ENCODE measurements at regions not wholly inside any gene's neighbourhood (a gene's known extent, or its start where the extent isn't known, plus 50 kb on each side); places are given as distances from the start of the nearest gene placed in this dataset.

DNA sequence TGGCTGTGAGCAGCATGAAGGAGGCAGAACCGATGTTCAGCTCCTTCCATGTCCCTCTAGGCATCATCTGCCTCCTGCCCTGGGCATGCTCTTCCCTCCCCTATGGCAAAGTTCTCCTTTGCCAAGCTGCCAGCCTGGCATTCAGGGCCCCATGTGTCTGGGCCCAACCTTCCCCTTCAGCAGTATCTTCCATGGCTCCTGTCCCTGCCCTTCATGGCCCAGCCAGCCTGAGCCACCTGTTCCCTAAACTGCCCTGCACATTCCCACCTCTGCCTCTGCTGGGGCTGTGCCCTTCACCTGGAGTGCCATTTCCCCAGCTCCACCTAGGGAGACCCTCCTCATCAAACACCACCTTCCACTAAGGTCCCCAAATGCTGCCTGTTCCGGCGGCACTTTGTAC is 74.0 kb upstream of the TCL1A start:
- no peak overlapping the region for H3K27ac ChIP-seq (ENCODE audit: low read depth, low read length)

GRCh38 chr14:95786566-95786965 is 72.6 kb upstream of the TCL1A start:
- no peaks in the 10 kb centered on the region for H3K36me3 ChIP-seq (ENCODE audit: insufficient read depth, low read length)
- H3K4me2 ChIP-seq (ENCODE audit: insufficient read depth, low read length), result no peak overlapping the region
- no peaks in the 10 kb centered on the region for H4K20me1 ChIP-seq (ENCODE audit: insufficient read depth, low read length)
- H3K4me1 ChIP-seq (ENCODE audit: insufficient read depth, low read length), result no peaks in the 10 kb centered on the region
- no peaks in the 10 kb centered on the region for H3K79me2 ChIP-seq (ENCODE audit: insufficient read depth, low read length)
- no peak for TF ChIP-seq CTCF (IDR thresholded peaks at IDR 0.05; ENCODE audit: extremely low read depth, low read depth, low read length)
- H3K9me3 ChIP-seq (ENCODE audit: low read depth, low read length), result no peaks in the 10 kb centered on the region
- H3K4me3 ChIP-seq (ENCODE audit: insufficient read depth, low read length), result no peak overlapping the region
- H3K27ac ChIP-seq (ENCODE audit: low read depth, low read length), result no peak overlapping the region
- H2AFZ ChIP-seq (ENCODE audit: low read length), result no peak overlapping the region
- no peak for DNase-seq (ENCODE audit: insufficient read length, low spot score, missing footprints)
- no peaks in the 10 kb centered on the region for H3K27me3 ChIP-seq (ENCODE audit: insufficient read depth, low read length)

More for the DNA sequence above, 74.0 kb upstream of the TCL1A start:
- no peak overlapping the region for H2AFZ ChIP-seq (ENCODE audit: low read length)
- H3K4me3 ChIP-seq (ENCODE audit: insufficient read depth, low read length), result no peak overlapping the region
- DNase-seq (ENCODE audit: insufficient read length, low spot score, missing footprints), result no peak
- H3K4me2 ChIP-seq (ENCODE audit: insufficient read depth, low read length), result no peak overlapping the region
- no peaks in the 10 kb centered on the region for H3K4me1 ChIP-seq (ENCODE audit: insufficient read depth, low read length)
- H3K9me3 ChIP-seq (ENCODE audit: low read depth, low read length), result no peaks in the 10 kb centered on the region
- no peaks in the 10 kb centered on the region for H3K36me3 ChIP-seq (ENCODE audit: insufficient read depth, low read length)
- no peaks in the 10 kb centered on the region for H3K79me2 ChIP-seq (ENCODE audit: insufficient read depth, low read length)
- no peaks in the 10 kb centered on the region for H4K20me1 ChIP-seq (ENCODE audit: insufficient read depth, low read length)
- no peak for TF ChIP-seq CTCF (IDR thresholded peaks at IDR 0.05; ENCODE audit: extremely low read depth, low read depth, low read length)
- H3K27me3 ChIP-seq (ENCODE audit: insufficient read depth, low read length), result no peaks in the 10 kb centered on the region

DNA sequence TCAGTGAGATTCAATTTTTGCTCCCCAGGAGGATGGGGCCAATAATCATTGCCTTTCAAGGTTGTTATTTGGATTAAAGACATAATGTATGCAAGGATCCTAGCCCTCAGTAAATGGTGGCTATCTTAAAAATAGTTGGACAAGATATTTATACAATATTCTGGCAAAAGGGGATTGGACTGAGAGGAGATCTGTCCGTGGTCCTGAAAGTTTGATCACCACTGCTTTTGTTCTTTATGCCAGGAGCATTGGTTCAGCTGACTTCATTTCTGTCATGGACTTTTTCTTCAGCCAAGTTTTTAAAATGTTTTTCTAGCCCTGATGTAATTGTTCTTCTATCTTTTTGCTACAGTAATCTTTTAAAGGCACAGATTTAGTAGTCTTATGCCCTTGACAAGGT is 70.2 kb upstream of the TCL1A start:
- Histone ChIP-seq H3K9me3 (ENCODE audit: low read depth, low read length) (no peaks in the 10 kb centered on the region), H2AFZ (ENCODE audit: low read length) (no peak overlapping the region), H3K36me3 (ENCODE audit: insufficient read depth, low read length) (no peaks in the 10 kb centered on the region), H3K4me2 (ENCODE audit: insufficient read depth, low read length) (no peak overlapping the region), H3K4me1 (ENCODE audit: insufficient read depth, low read length) (no peaks in the 10 kb centered on the region), H3K27ac (ENCODE audit: low read depth, low read length) (no peak overlapping the region), H3K79me2 (ENCODE audit: insufficient read depth, low read length) (no peaks in the 10 kb centered on the region), H3K4me3 (ENCODE audit: insufficient read depth, low read length) (no peak overlapping the region), H3K27me3 (ENCODE audit: insufficient read depth, low read length) (no peaks in the 10 kb centered on the region), H4K20me1 (ENCODE audit: insufficient read depth, low read length) (no peaks in the 10 kb centered on the region)
- no peak for TF ChIP-seq CTCF (IDR thresholded peaks at IDR 0.05; ENCODE audit: extremely low read depth, low read depth, low read length)
- no peak for DNase-seq (ENCODE audit: insufficient read length, low spot score, missing footprints)

- Histone ChIP-seq H3K36me3 (ENCODE audit: insufficient read depth, low read length) (no peaks in the 10 kb centered on the region), H4K20me1 (ENCODE audit: insufficient read depth, low read length) (no peaks in the 10 kb centered on the region), H3K79me2 (ENCODE audit: insufficient read depth, low read length) (no peaks in the 10 kb centered on the region), H3K27ac (ENCODE audit: low read depth, low read length) (no peak overlapping the region), H3K4me2 (ENCODE audit: insufficient read depth, low read length) (no peak overlapping the region), H3K27me3 (ENCODE audit: insufficient read depth, low read length) (no peaks in the 10 kb centered on the region), H3K9me3 (ENCODE audit: low read depth, low read length) (no peaks in the 10 kb centered on the region), H3K4me3 (ENCODE audit: insufficient read depth, low read length) (no peak overlapping the region), H2AFZ (ENCODE audit: low read length) (no peak overlapping the region), H3K4me1 (ENCODE audit: insufficient read depth, low read length) (no peaks in the 10 kb centered on the region)
- TF ChIP-seq CTCF (IDR thresholded peaks at IDR 0.05; ENCODE audit: extremely low read depth, low read depth, low read length), result no peak
- no peak for DNase-seq (ENCODE audit: insufficient read length, low spot score, missing footprints)
These were observed 63.0 kb upstream of the TCL1A start for GRCh38 chr14:95776798-95777534.
